IMR-90 (cell line): ENCODE measurements at regions not wholly inside any gene's neighbourhood (a gene's known extent, or its start where the extent isn't known, plus 50 kb on each side); places are given as distances from the start of the nearest gene placed in this dataset.

Experiments
- ATAC-seq: fragments of 200-7000 bp; cut with Tn5 transposase; 2 replicates; pipeline ENCODE4 v1.9.1; 2020; ENCODE audit warnings: low read depth, mild to moderate bottlenecking, moderate library complexity
- BruUV-seq: library from RNA; stranded (reverse); fragments of 400-500 nt; replicated peaks from 2 replicates; lab custom pipeline; 2021; lab: Mats Ljungman, UMichigan
- CTCF ChIA-PET: fragments of 300-600 bp; formaldehyde crosslinking; extraction: SDS; loops from one replicate; lab custom pipeline; 2021; ENCODE audit warnings: antibody characterized with exemption; lab: Yijun Ruan, JAX
- POLR2A ChIA-PET: fragments of 300-600 bp; sonication (Branson Sonifier 250); formaldehyde crosslinking; loops from one replicate; lab custom pipeline; 2022; ENCODE audit warnings: antibody characterized with exemption; ENCODE audit not compliant: unreplicated experiment; lab: Charles Lee
- DNase-seq: peaks from one replicate; pipeline ENCODE4 v3.0.0; 2013
- H2AFZ ChIP-seq: replicated peaks from 2 replicates; pipeline ENCODE3; 2013; ENCODE audit warnings: low read length, mild to moderate bottlenecking; ENCODE audit not compliant: poor library complexity
- H2AK5ac ChIP-seq: 2 replicates; pipeline ENCODE4 v1.6.1; 2013; ENCODE audit warnings: low read depth, low read length, inconsistent platforms
- H2AK9ac ChIP-seq: replicated peaks from 2 replicates; pipeline ENCODE3; 2013; ENCODE audit warnings: mild to moderate bottlenecking, low read depth, low read length, moderate library complexity; ENCODE audit not compliant: poor library complexity
- H2BK120ac ChIP-seq: 2 replicates; pipeline ENCODE4 v1.6.1; 2013; ENCODE audit warnings: low read depth, low read length, inconsistent platforms
- H2BK15ac ChIP-seq: 3 replicates; pipeline ENCODE4 v1.6.1; 2013; ENCODE audit warnings: low read depth, low read length, inconsistent platforms
- H2BK20ac ChIP-seq: 2 replicates; pipeline ENCODE4 v1.6.1; 2013; ENCODE audit warnings: low read depth, mild to moderate bottlenecking, inconsistent platforms, low read length, moderate library complexity
- H2BK5ac ChIP-seq: 2 replicates; pipeline ENCODE4 v1.6.1; 2013; ENCODE audit warnings: mild to moderate bottlenecking, low read depth, low read length, inconsistent platforms; ENCODE audit not compliant: poor library complexity, severe bottlenecking
- H3K14ac ChIP-seq: replicated peaks from 2 replicates; pipeline ENCODE4 v1.6.1; 2013; ENCODE audit warnings: low read depth, low read length, inconsistent platforms
- H3K18ac ChIP-seq: 2 replicates; pipeline ENCODE4 v1.6.1; 2013; ENCODE audit warnings: low read depth, low read length, control low read depth
- H3K23ac ChIP-seq: 2 replicates; pipeline ENCODE4 v1.6.1; 2013; ENCODE audit warnings: low read depth, low read length, inconsistent platforms
- H3K27ac ChIP-seq: 2 replicates; pipeline ENCODE4 v1.5.1; 2013; ENCODE audit warnings: mild to moderate bottlenecking, control low read depth, low read length; ENCODE audit not compliant: insufficient read depth
- H3K27me3 ChIP-seq: 2 replicates; pipeline ENCODE4 v1.6.1; 2013; ENCODE audit warnings: low read length; ENCODE audit not compliant: control insufficient read depth, insufficient read depth
- H3K36me3 ChIP-seq: 2 replicates; pipeline ENCODE4 v1.6.1; 2013; ENCODE audit warnings: low read length, mixed read lengths; ENCODE audit not compliant: control insufficient read depth, insufficient read depth
- H3K4ac ChIP-seq: 2 replicates; pipeline ENCODE4 v1.6.1; 2013; ENCODE audit warnings: low read depth, low read length, inconsistent platforms
- H3K4me1 ChIP-seq: 2 replicates; pipeline ENCODE4 v1.6.1; 2013; ENCODE audit warnings: low read length, mixed read lengths; ENCODE audit not compliant: control insufficient read depth, insufficient read depth
- H3K4me2 ChIP-seq: 2 replicates; pipeline ENCODE4 v1.6.1; 2013; ENCODE audit warnings: low read depth, mild to moderate bottlenecking, control low read depth, low read length, moderate library complexity
- H3K4me3 ChIP-seq: 2 replicates; pipeline ENCODE4 v1.5.1; 2013; ENCODE audit warnings: low read depth, mild to moderate bottlenecking, control low read depth, low read length, moderate library complexity; ENCODE audit not compliant: insufficient read depth
- H3K56ac ChIP-seq: 2 replicates; pipeline ENCODE4 v1.6.1; 2013; ENCODE audit warnings: low read length, inconsistent platforms; ENCODE audit not compliant: insufficient read depth; ENCODE audit errors: extremely low read depth
- H3K79me1 ChIP-seq, 2 experiments: 2 replicates each; pipeline ENCODE4 v1.6.1; 2013; ENCODE audit warnings: low read length in 2 of 2, inconsistent platforms in 1 of 2, low read depth in 1 of 2
- H3K9ac ChIP-seq: 2 replicates; pipeline ENCODE4 v1.6.1; 2013; ENCODE audit warnings: low read depth, low read length, control low read depth
- H3K9me1 ChIP-seq: 2 replicates; pipeline ENCODE4 v1.6.1; 2013; ENCODE audit warnings: low read length, inconsistent platforms; ENCODE audit not compliant: insufficient read depth
- H3K9me3 ChIP-seq: 2 replicates; pipeline ENCODE4 v1.6.1; 2013; ENCODE audit warnings: low read length; ENCODE audit not compliant: control insufficient read depth, insufficient read depth
- H4K20me1 ChIP-seq: 2 replicates; pipeline ENCODE4 v1.6.1; 2013; ENCODE audit warnings: low read length, inconsistent platforms; ENCODE audit not compliant: insufficient read depth
- H4K5ac ChIP-seq: 2 replicates; pipeline ENCODE4 v1.6.1; 2013; ENCODE audit warnings: mild to moderate bottlenecking, low read depth, low read length, control low read depth
- H4K8ac ChIP-seq, 2 experiments: 2 replicates each; pipeline ENCODE4 v1.6.1; 2013; ENCODE audit warnings: low read depth in 2 of 2, low read length in 2 of 2, control low read depth in 1 of 2, inconsistent platforms in 1 of 2
- H4K91ac ChIP-seq: 2 replicates; pipeline ENCODE4 v1.6.1; 2013; ENCODE audit warnings: low read depth, low read length, inconsistent platforms; ENCODE audit not compliant: insufficient read depth
- FOS ChIP-seq: fragments of 150-350 bp; IDR thresholded peaks from 2 replicates; pipeline ENCODE4 v1.6.1; 2016; ENCODE audit warnings: low read depth, low read length
- MAFK ChIP-seq: IDR thresholded peaks from 2 replicates; pipeline ENCODE4 v1.6.1; 2012; ENCODE audit warnings: low read depth, low read length, improper control_type of control experiment
- MXI1 ChIP-seq: IDR thresholded peaks from 2 replicates; pipeline ENCODE4 v1.6.1; 2012; ENCODE audit warnings: low read depth, mild to moderate bottlenecking, low read length, moderate library complexity, borderline replicate concordance
- NFE2L2 ChIP-seq: fragments of 150-350 bp; IDR thresholded peaks from 2 replicates; pipeline ENCODE4 v1.6.1; 2016; ENCODE audit warnings: low read depth, mild to moderate bottlenecking, low read length
- POLR2A ChIP-seq: IDR thresholded peaks from 2 replicates; pipeline ENCODE4 v1.6.1; 2012; ENCODE audit warnings: mild to moderate bottlenecking, low read depth, low read length
- RAD21 ChIP-seq: IDR thresholded peaks from 2 replicates; pipeline ENCODE4 v1.6.1; 2012; ENCODE audit warnings: low read length, improper control_type of control experiment
- RCOR1 ChIP-seq: IDR thresholded peaks from 2 replicates; pipeline ENCODE4 v1.6.1; 2012; ENCODE audit warnings: mild to moderate bottlenecking, low read length, improper control_type of control experiment; ENCODE audit not compliant: insufficient replicate concordance
- RFX5 ChIP-seq: IDR thresholded peaks from 2 replicates; pipeline ENCODE4 v1.8.0; 2012; ENCODE audit warnings: low read depth, mild to moderate bottlenecking, low read length, moderate library complexity
- SMC3 ChIP-seq: fragments of 150-350 bp; IDR thresholded peaks from 2 replicates; pipeline ENCODE4 v1.6.1; 2016; ENCODE audit warnings: low read depth, mild to moderate bottlenecking, antibody characterized with exemption, low read length, moderate library complexity
- WGBS, 2 experiments: methylation state at CpG; one replicate each; pipeline versions ENCODE4 v1.1.5 to v1.1.7; 2013; ENCODE audit warnings: missing lambda C conversion rate in 2 of 2; ENCODE audit not compliant: insufficient read length in 1 of 2; ENCODE audit errors: extremely low coverage in 2 of 2; 5-methylcytosine and 5-hydroxymethylcytosine counted together
- dilution Hi-C: fragments of 300-500 bp; cut with HindIII; formaldehyde crosslinking; loops from one replicate; pipeline ENCODE4 v1.14.3; 2018; ENCODE audit warnings: low sequenced_read_pairs; ENCODE audit not compliant: unreplicated experiment
- in situ Hi-C: fragments of 300-500 bp; cut with MboI; formaldehyde crosslinking; loops from 3 replicates; pipeline ENCODE4 v1.14.3; 2019; ENCODE audit warnings: low sequenced_read_pairs, inconsistent platforms, mixed read lengths
- intact Hi-C: fragments of 100-400 bp; cut with micrococcal nuclease; formaldehyde crosslinking; loops from 2 replicates; pipeline ENCODE4 v1.10.0; 2022
- TF ChIP-seq, protein P1 (sequence below): conservative IDR thresholded peaks from 2 replicates; pipeline ENCODE4 v1.5.1; 2012; ENCODE audit warnings: mild to moderate bottlenecking, low read depth, low read length, improper control_type of control experiment

DNA sequence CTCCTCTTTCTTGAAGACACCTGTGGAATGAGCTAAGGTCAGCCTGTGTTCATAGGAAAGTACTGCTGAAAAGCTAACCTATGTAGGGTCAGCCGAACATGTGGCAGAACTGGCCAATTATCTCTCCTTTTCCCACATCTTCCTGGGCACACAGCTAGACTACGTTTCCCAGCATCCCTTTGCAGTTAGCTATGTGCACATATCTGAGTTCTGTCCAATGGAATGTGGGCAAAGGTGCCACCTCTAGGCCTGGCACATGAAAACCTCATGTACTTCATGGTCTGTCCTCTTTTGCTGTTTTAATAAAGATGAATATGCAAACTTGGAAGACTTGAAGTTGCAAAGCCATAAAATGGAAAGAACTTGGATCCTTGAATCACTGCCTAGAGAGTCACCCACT is 352.6 kb downstream of the TNS1 start (continued):
- no peak for TF ChIP-seq SMC3

DNA sequence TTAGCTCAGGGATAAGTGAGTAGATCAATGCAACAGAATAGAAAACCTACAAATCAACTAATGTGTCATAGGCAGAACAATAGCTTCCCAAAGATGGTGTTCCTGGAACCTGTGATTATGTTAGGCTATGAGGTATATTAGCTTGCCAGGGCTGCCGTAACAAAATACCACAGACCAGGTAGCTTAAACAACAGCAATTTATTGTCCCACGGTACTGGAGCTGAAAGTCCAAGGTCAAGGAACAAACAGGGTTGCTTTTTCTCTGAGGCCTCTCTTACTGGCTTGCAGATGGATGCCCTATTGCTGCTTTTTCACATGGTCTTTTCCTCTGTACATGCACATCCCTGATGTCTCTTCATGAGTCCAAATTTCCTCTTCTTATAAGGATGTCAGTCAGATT is 354.9 kb downstream of the TNS1 start:
- TF ChIP-seq MAFK (no peak), RAD21 (no peak), SMC3 (no peak), POLR2A (no peak), MXI1 (no peak), RFX5 (no peak), FOS (no peak), RCOR1 (no peak), NFE2L2 (no peak)
- TF ChIP-seq, protein P1, sequence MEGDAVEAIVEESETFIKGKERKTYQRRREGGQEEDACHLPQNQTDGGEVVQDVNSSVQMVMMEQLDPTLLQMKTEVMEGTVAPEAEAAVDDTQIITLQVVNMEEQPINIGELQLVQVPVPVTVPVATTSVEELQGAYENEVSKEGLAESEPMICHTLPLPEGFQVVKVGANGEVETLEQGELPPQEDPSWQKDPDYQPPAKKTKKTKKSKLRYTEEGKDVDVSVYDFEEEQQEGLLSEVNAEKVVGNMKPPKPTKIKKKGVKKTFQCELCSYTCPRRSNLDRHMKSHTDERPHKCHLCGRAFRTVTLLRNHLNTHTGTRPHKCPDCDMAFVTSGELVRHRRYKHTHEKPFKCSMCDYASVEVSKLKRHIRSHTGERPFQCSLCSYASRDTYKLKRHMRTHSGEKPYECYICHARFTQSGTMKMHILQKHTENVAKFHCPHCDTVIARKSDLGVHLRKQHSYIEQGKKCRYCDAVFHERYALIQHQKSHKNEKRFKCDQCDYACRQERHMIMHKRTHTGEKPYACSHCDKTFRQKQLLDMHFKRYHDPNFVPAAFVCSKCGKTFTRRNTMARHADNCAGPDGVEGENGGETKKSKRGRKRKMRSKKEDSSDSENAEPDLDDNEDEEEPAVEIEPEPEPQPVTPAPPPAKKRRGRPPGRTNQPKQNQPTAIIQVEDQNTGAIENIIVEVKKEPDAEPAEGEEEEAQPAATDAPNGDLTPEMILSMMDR, result no peak
- no peak overlapping the region for H4K5ac ChIP-seq
- H3K18ac ChIP-seq, result no peak overlapping the region
- dilution Hi-C loops (no loop called here), in situ Hi-C loops (no loop called here), intact Hi-C loops (no loop called here)
- H3K9me1 ChIP-seq, result no peaks in the 10 kb centered on the region; the same call in 1 of the 2 replicates
- ChIA-PET POLR2A (no interaction called here), CTCF (no interaction called here)
- H3K9me3 ChIP-seq, result no peaks in the 10 kb centered on the region
- H2BK120ac ChIP-seq, result no peak overlapping the region
- no TSS peak for BruUV-seq
- H4K20me1 ChIP-seq, result no peaks in the 10 kb centered on the region
- no peak overlapping the region for H2BK15ac ChIP-seq
- H3K4me2 ChIP-seq, result no peak overlapping the region
- no peaks in the 10 kb centered on the region for H3K4me1 ChIP-seq
- H3K79me1 ChIP-seq, result no peaks in the 10 kb centered on the region
- no peak overlapping the region for H2AK5ac ChIP-seq
- H3K4ac ChIP-seq, result no peak overlapping the region
- 0 out of 2 replicates have a peak overlapping the region, but pooled peaks have one; percentile 10 for H2BK20ac ChIP-seq
- H2AK9ac ChIP-seq, result no peak overlapping the region
- H3K27me3 ChIP-seq, result no peaks in the 10 kb centered on the region
- 100% methylated on average over 1 of the region's 2 CpGs; no CpG with 5 or more reads in 1 of the 2 experiments for WGBS, 2 experiments
- ATAC-seq, result no peak
- H2AFZ ChIP-seq, result no peak overlapping the region
- no peaks in the 10 kb centered on the region for H3K36me3 ChIP-seq
- no peak overlapping the region for H3K14ac ChIP-seq
- H3K27ac ChIP-seq, result no peak overlapping the region
- H3K4me3 ChIP-seq, result no peak overlapping the region
- H3K23ac ChIP-seq, result no peak overlapping the region
- H4K91ac ChIP-seq, result no peak overlapping the region
- DNase-seq, result no peak
- no peak overlapping the region for H3K9ac ChIP-seq
- H2BK5ac ChIP-seq, result no peak overlapping the region
- H3K56ac ChIP-seq, result no peak overlapping the region
- no peak overlapping the region for H4K8ac ChIP-seq
